HG03045 (cell line): ENCODE measurements at regions not wholly inside any gene's neighbourhood (a gene's known extent, or its start where the extent isn't known, plus 50 kb on each side); places are given as distances from the start of the nearest gene placed in this dataset.
"Not testable (repeated sequence)": the region's sequence is repeated elsewhere in the genome, so short reads cannot be mapped to it uniquely, and the experiment has no call there.

Experiments
- ATAC-seq: cut with Tn5 transposase; IDR thresholded peaks from one replicate; pipeline ENCODE4 v1.9.1; 2021; ENCODE audit warnings: mild to moderate bottlenecking, moderate library complexity; ENCODE audit not compliant: unreplicated experiment

- no peak for ATAC-seq
These were observed 741.7 kb downstream of the PLCL1 start for GRCh38 chr2:198546122-198546521.

GRCh38 chr2:198545411-198545810 is 741.0 kb downstream of the PLCL1 start:
- no peak for ATAC-seq

- ATAC-seq = no peak
These were observed 740.1 kb downstream of the PLCL1 start for GRCh38 chr2:198544461-198544860.

- ATAC-seq = no peak
These were observed 730.4 kb downstream of the PLCL1 start for GRCh38 chr2:198534756-198535155.

GRCh38 chr2:198525211-198525969 is 721.0 kb downstream of the PLCL1 start:
- ATAC-seq = no peak

- ATAC-seq = no peak
These were observed 719.3 kb downstream of the PLCL1 start for GRCh38 chr2:198523710-198524109.

GRCh38 chr2:198518935-198519334 is 714.5 kb downstream of the PLCL1 start:
- ATAC-seq = no peak

GRCh38 chr2:198517976-198518375 is 713.6 kb downstream of the PLCL1 start:
- no peak for ATAC-seq

- ATAC-seq = not testable (repeated sequence)
These were observed 704.2 kb downstream of the PLCL1 start for GRCh38 chr2:198508610-198509009.

GRCh38 chr2:198499539-198499938 is 695.1 kb downstream of the PLCL1 start:
- ATAC-seq = no peak

GRCh38 chr2:198498516-198498915 is 694.1 kb downstream of the PLCL1 start:
- ATAC-seq = no peak

GRCh38 chr2:198498048-198498447 is 693.7 kb downstream of the PLCL1 start:
- ATAC-seq = no peak

GRCh38 chr2:198494931-198495330 is 690.5 kb downstream of the PLCL1 start:
- no peak for ATAC-seq

GRCh38 chr2:198490748-198491147 is 686.4 kb downstream of the PLCL1 start:
- no peak for ATAC-seq

- ATAC-seq = no peak
These were observed 684.6 kb downstream of the PLCL1 start for GRCh38 chr2:198488964-198489363.

- no peak for ATAC-seq
These were observed 678.7 kb downstream of the PLCL1 start for GRCh38 chr2:198483051-198483450.

- ATAC-seq = no peak
These were observed 674.7 kb downstream of the PLCL1 start for GRCh38 chr2:198479065-198479464.

- no peak for ATAC-seq
These were observed 674.0 kb downstream of the PLCL1 start for GRCh38 chr2:198478361-198478760.

- no peak for ATAC-seq
These were observed 671.6 kb downstream of the PLCL1 start for GRCh38 chr2:198476007-198476406.

- ATAC-seq = no peak
These were observed 666.9 kb downstream of the PLCL1 start for GRCh38 chr2:198471291-198471690.

- no peak for ATAC-seq
These were observed 663.7 kb downstream of the PLCL1 start for GRCh38 chr2:198468136-198468535.

- no peak for ATAC-seq
These were observed 661.6 kb downstream of the PLCL1 start for GRCh38 chr2:198465970-198466369.

- no peak for ATAC-seq
These were observed 652.0 kb downstream of the PLCL1 start for GRCh38 chr2:198456418-198456817.
